H9 (cell line): ENCODE measurements at regions not wholly inside any gene's neighbourhood (a gene's known extent, or its start where the extent isn't known, plus 50 kb on each side); places are given as distances from the start of the nearest gene placed in this dataset.

Experiments
- DNase-seq: peaks from one replicate; pipeline ENCODE4 v3.0.0-alpha.2; 2017
- H2AFZ ChIP-seq: one replicate; pipeline ENCODE4 v1.6.1; 2013; ENCODE audit warnings: mild to moderate bottlenecking, low read length, control low read depth, moderate library complexity
- H2AK5ac ChIP-seq: 2 replicates; pipeline ENCODE4 v1.6.1; 2013; ENCODE audit warnings: low read length, control low read depth, mixed read lengths; ENCODE audit not compliant: insufficient read length
- H2BK120ac ChIP-seq: one replicate; pipeline ENCODE4 v1.6.1; 2013; ENCODE audit warnings: low read depth, mild to moderate bottlenecking, low read length, control low read depth, inconsistent platforms; ENCODE audit not compliant: poor library complexity, severe bottlenecking
- H2BK12ac ChIP-seq: 2 replicates; pipeline ENCODE4 v1.6.1; 2013; ENCODE audit warnings: low read length, control low read depth, mixed read lengths, low read depth; ENCODE audit not compliant: insufficient read length
- H2BK15ac ChIP-seq: 2 replicates; pipeline ENCODE4 v1.6.1; 2013; ENCODE audit warnings: low read depth, low read length, control low read depth
- H2BK20ac ChIP-seq: one replicate; pipeline ENCODE4 v1.6.1; 2013; ENCODE audit warnings: low read depth, mild to moderate bottlenecking, low read length, control low read depth, inconsistent platforms; ENCODE audit not compliant: poor library complexity, severe bottlenecking
- H2BK5ac ChIP-seq: 2 replicates; pipeline ENCODE4 v1.6.1; 2013; ENCODE audit warnings: low read length, control low read depth, mixed read lengths; ENCODE audit not compliant: insufficient read length
- H3K14ac ChIP-seq: 2 replicates; pipeline ENCODE4 v1.6.1; 2013; ENCODE audit warnings: low read length, control low read depth; ENCODE audit not compliant: insufficient read depth
- H3K18ac ChIP-seq: 2 replicates; pipeline ENCODE4 v1.6.1; 2013; ENCODE audit warnings: low read depth, mild to moderate bottlenecking, mixed read lengths, low read length, control low read depth; ENCODE audit not compliant: insufficient read length
- H3K23ac ChIP-seq: 2 replicates; pipeline ENCODE4 v1.6.1; 2013; ENCODE audit warnings: low read length, control low read depth, mixed read lengths, low read depth; ENCODE audit not compliant: insufficient read length
- H3K23me2 ChIP-seq: 2 replicates; pipeline ENCODE4 v1.6.1; 2013; ENCODE audit warnings: low read depth, mild to moderate bottlenecking, mixed read lengths, low read length, control low read depth; ENCODE audit not compliant: insufficient read length, poor library complexity, severe bottlenecking
- H3K27ac ChIP-seq: 2 replicates; pipeline ENCODE4 v1.5.1; 2013; ENCODE audit warnings: low read length, control low read depth, mixed read lengths, low read depth; ENCODE audit not compliant: insufficient read length
- H3K27me3 ChIP-seq: 2 replicates; pipeline ENCODE4 v1.6.1; 2013; ENCODE audit warnings: low read length, control low read depth, inconsistent platforms; ENCODE audit not compliant: insufficient read depth
- H3K4ac ChIP-seq: 2 replicates; pipeline ENCODE4 v1.6.1; 2013; ENCODE audit warnings: low read depth, mild to moderate bottlenecking, control low read depth, inconsistent platforms, low read length, moderate library complexity
- H3K4me1 ChIP-seq: 2 replicates; pipeline ENCODE4 v1.6.1; 2013; ENCODE audit warnings: low read length, control low read depth, inconsistent platforms; ENCODE audit not compliant: insufficient read depth
- H3K4me2 ChIP-seq: 2 replicates; pipeline ENCODE4 v1.6.1; 2013; ENCODE audit warnings: low read length, control low read depth, mixed read lengths; ENCODE audit not compliant: insufficient read length, insufficient read depth
- H3K56ac ChIP-seq: 2 replicates; pipeline ENCODE4 v1.6.1; 2013; ENCODE audit warnings: low read depth, mild to moderate bottlenecking, mixed read lengths, low read length, control low read depth; ENCODE audit not compliant: insufficient read length
- H3K79me1 ChIP-seq: 2 replicates; pipeline ENCODE4 v1.6.1; 2013; ENCODE audit warnings: low read depth, mild to moderate bottlenecking, moderate library complexity, low read length, control low read depth, inconsistent platforms; ENCODE audit not compliant: insufficient read depth, poor library complexity, severe bottlenecking
- H3K79me2 ChIP-seq: 2 replicates; pipeline ENCODE4 v1.6.1; 2013; ENCODE audit warnings: low read length, control low read depth, inconsistent platforms; ENCODE audit not compliant: insufficient read depth
- H3K9ac ChIP-seq: 2 replicates; pipeline ENCODE4 v1.6.1; 2013; ENCODE audit warnings: low read length, control low read depth, mixed read lengths; ENCODE audit not compliant: insufficient read length; ENCODE audit errors: extremely low read depth
- H3K9me3 ChIP-seq: one replicate; pipeline ENCODE4 v1.6.1; 2013; ENCODE audit warnings: low read depth, low read length, inconsistent platforms; ENCODE audit not compliant: control insufficient read depth
- H3T11ph ChIP-seq: one replicate; pipeline ENCODE4 v1.6.1; 2013; ENCODE audit warnings: mild to moderate bottlenecking, low read length, control low read depth, inconsistent platforms
- H4K20me1 ChIP-seq: one replicate; pipeline ENCODE4 v1.6.1; 2013; ENCODE audit not compliant: control insufficient read depth, insufficient read length, insufficient read depth
- H4K5ac ChIP-seq: 2 replicates; pipeline ENCODE4 v1.6.1; 2013; ENCODE audit warnings: low read depth, mild to moderate bottlenecking, mixed read lengths, low read length, control low read depth; ENCODE audit not compliant: insufficient read length
- H4K8ac ChIP-seq: replicated peaks from 2 replicates; pipeline ENCODE4 v1.6.1; 2013; ENCODE audit warnings: low read length, control low read depth, mixed read lengths, low read depth; ENCODE audit not compliant: insufficient read length
- H4K91ac ChIP-seq: 2 replicates; pipeline ENCODE4 v1.6.1; 2013; ENCODE audit warnings: low read depth, mild to moderate bottlenecking, moderate library complexity, mixed read lengths, low read length, control low read depth; ENCODE audit not compliant: insufficient read length
- H3K27ac Mint-ChIP-seq, 3 experiments: 2 replicates in 2 of 3; 3 replicates in 1 of 3; pipeline ENCODE4 v1.8.0; 2020 to 2021; ENCODE audit warnings: mixed read lengths in 3 of 3, mild to moderate bottlenecking in 1 of 3, moderate library complexity in 1 of 3
- H3K27me3 Mint-ChIP-seq: 2 replicates; pipeline ENCODE4 v1.8.0; 2021; ENCODE audit warnings: low read depth, mild to moderate bottlenecking, moderate library complexity, mixed read lengths
- H3K36me3 Mint-ChIP-seq, 3 experiments: 2 replicates in 2 of 3; 3 replicates in 1 of 3; pipeline ENCODE4 v1.8.0; 2020 to 2021; ENCODE audit warnings: low read depth in 3 of 3, mixed read lengths in 3 of 3; ENCODE audit not compliant: insufficient read depth in 1 of 3
- H3K4me1 Mint-ChIP-seq, 2 experiments: 2 replicates each; pipeline ENCODE4 v1.8.0; 2020; ENCODE audit warnings: mixed read lengths in 2 of 2
- H3K4me3 Mint-ChIP-seq, 2 experiments: 2 replicates in 1 of 2; 3 replicates in 1 of 2; pipeline ENCODE4 v1.8.0; 2020 to 2021; ENCODE audit warnings: mild to moderate bottlenecking in 2 of 2, mixed read lengths in 2 of 2, moderate library complexity in 1 of 2
- H3K9me3 Mint-ChIP-seq, 2 experiments: 2 replicates in 1 of 2; 3 replicates in 1 of 2; pipeline ENCODE4 v1.8.0; 2020; ENCODE audit warnings: mild to moderate bottlenecking in 2 of 2, mixed read lengths in 2 of 2, moderate library complexity in 1 of 2
- WGBS: extraction: QIAGEN DNeasy Blood & Tissue Kit; methylation state at CpG from one replicate; pipeline ENCODE4 v1.1.7; 2013; ENCODE audit warnings: missing lambda C conversion rate, low lambda C conversion rate, mixed read lengths; ENCODE audit not compliant: insufficient read length; ENCODE audit errors: extremely low coverage; 5-methylcytosine and 5-hydroxymethylcytosine counted together
- TF ChIP-seq, protein P1 (sequence below): fragments of 200-600 bp; sonication (generic); conservative IDR thresholded peaks from 3 replicates; pipeline ENCODE4 v1.8.0; 2021; ENCODE audit warnings: antibody characterized with exemption, mild to moderate bottlenecking

DNA sequence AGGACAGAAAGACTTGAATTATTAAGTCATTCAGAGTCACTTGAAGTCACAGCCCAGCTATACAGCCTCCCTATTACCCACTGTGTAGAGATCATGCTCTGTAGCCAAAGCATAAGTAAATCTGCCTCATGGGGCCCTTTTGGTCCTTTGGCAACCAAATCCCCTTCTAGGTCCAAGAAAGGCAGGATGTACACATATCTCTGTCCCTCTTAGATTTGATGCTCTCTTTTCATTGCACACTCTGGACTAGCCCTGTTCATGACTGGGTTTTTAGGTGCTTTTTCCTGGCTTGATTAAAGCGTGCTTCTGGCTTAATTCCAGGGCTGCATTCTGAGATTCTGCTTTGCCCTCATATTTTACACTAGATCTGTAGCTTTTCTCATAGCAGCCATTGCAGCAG, 296.8 kb downstream of the TENT5A start:
- Histone ChIP-seq H4K20me1 (no peaks in the 10 kb centered on the region), H3K18ac (no peak overlapping the region), H4K8ac (no peak overlapping the region), H4K91ac (no peak overlapping the region), H3K56ac (no peak overlapping the region), H2AK5ac (no peak overlapping the region), H3T11ph (no peak overlapping the region), H3K27ac (no peak overlapping the region), H2BK120ac (no peak overlapping the region), H3K27me3 (no peaks in the 10 kb centered on the region), H3K23me2 (no peaks in the 10 kb centered on the region), H2BK5ac (no peak overlapping the region), H3K79me1 (no peaks in the 10 kb centered on the region), H3K4me2 (no peak overlapping the region), H2BK15ac (no peak overlapping the region), H3K4ac (no peak overlapping the region), H4K5ac (no peak overlapping the region), H3K14ac (no peak overlapping the region), H2BK20ac (no peak overlapping the region), H3K4me1 (no peaks in the 10 kb centered on the region), H3K9me3 (no peaks in the 10 kb centered on the region), H2AFZ (no peak overlapping the region), H3K79me2 (no peaks in the 10 kb centered on the region), H3K23ac (no peak overlapping the region), H2BK12ac (no peak overlapping the region), H3K9ac (no peak overlapping the region)
- no peak for DNase-seq
- Mint-ChIP-seq H3K36me3 (no peaks in the 10 kb centered on the region; a peak in 1 of 7 replicates), H3K27me3 (no peaks in the 10 kb centered on the region), H3K4me3 (no peak overlapping the region), H3K4me1 (no peaks in the 10 kb centered on the region), H3K27ac (no peak overlapping the region; a peak in 1 of 7 replicates), H3K9me3 (peaks cover 6 to 7% of the 10 kb centered on the region in 2 experiments; a peak in 3 of 5 replicates)
- no CpG with 5 or more reads among the region's 1 CpG for WGBS
- TF ChIP-seq, protein P1, sequence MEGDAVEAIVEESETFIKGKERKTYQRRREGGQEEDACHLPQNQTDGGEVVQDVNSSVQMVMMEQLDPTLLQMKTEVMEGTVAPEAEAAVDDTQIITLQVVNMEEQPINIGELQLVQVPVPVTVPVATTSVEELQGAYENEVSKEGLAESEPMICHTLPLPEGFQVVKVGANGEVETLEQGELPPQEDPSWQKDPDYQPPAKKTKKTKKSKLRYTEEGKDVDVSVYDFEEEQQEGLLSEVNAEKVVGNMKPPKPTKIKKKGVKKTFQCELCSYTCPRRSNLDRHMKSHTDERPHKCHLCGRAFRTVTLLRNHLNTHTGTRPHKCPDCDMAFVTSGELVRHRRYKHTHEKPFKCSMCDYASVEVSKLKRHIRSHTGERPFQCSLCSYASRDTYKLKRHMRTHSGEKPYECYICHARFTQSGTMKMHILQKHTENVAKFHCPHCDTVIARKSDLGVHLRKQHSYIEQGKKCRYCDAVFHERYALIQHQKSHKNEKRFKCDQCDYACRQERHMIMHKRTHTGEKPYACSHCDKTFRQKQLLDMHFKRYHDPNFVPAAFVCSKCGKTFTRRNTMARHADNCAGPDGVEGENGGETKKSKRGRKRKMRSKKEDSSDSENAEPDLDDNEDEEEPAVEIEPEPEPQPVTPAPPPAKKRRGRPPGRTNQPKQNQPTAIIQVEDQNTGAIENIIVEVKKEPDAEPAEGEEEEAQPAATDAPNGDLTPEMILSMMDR: no peak
